PC-3 (cell line): ENCODE measurements at regions not wholly inside any gene's neighbourhood (a gene's known extent, or its start where the extent isn't known, plus 50 kb on each side); places are given as distances from the start of the nearest gene placed in this dataset.

Experiments
- ATAC-seq: fragments of 200-7000 bp; cut with Tn5 transposase; 2 replicates; pipeline ENCODE4 v1.9.1; 2020; ENCODE audit warnings: mild to moderate bottlenecking, moderate library complexity
- BruUV-seq: library from RNA; stranded (reverse); fragments of 400-500 nt; replicated peaks from 2 replicates; lab custom pipeline; 2021; lab: Mats Ljungman, UMichigan
- CTCF ChIA-PET: fragments of 300-600 bp; sonication (Branson Sonifier 250); formaldehyde crosslinking; loops from one replicate; lab custom pipeline; 2022; ENCODE audit warnings: antibody characterized with exemption; lab: Charles Lee
- POLR2A ChIA-PET: fragments of 300-600 bp; sonication (Branson Sonifier 250); formaldehyde crosslinking; loops from one replicate; lab custom pipeline; 2022; ENCODE audit warnings: antibody characterized with exemption; ENCODE audit not compliant: unreplicated experiment; lab: Charles Lee
- DNase-seq: peaks from one replicate; pipeline ENCODE4 v3.0.0-alpha.2; 2015
- H2AFZ ChIP-seq: fragments of 300-600 bp; sonication (generic); 2 replicates; pipeline ENCODE4 v1.6.0; 2016; ENCODE audit warnings: antibody characterized with exemption, low read length
- H3F3A ChIP-seq: fragments of 300-600 bp; sonication (generic); one replicate; pipeline ENCODE4 v1.6.0; 2017; ENCODE audit warnings: antibody characterized with exemption, low read length, control low read depth, mild to moderate bottlenecking; ENCODE audit not compliant: unreplicated experiment
- H3K27ac ChIP-seq: fragments of 300-600 bp; sonication (generic); 2 replicates; pipeline ENCODE4 v1.5.1; 2016; ENCODE audit warnings: mild to moderate bottlenecking, low read length
- H3K27me3 ChIP-seq: fragments of 300-600 bp; sonication (generic); 2 replicates; pipeline ENCODE4 v1.6.1; 2016; ENCODE audit warnings: low read length, mixed read lengths
- H3K36me3 ChIP-seq: fragments of 300-600 bp; sonication (generic); 2 replicates; pipeline ENCODE4 v1.6.1; 2016; ENCODE audit warnings: low read depth, mixed run types, low read length, mixed read lengths
- H3K4me1 ChIP-seq: fragments of 300-600 bp; sonication (generic); 2 replicates; pipeline ENCODE4 v1.5.1; 2016; ENCODE audit warnings: low read length; ENCODE audit not compliant: insufficient read depth
- H3K4me2 ChIP-seq: fragments of 300-600 bp; sonication (generic); 2 replicates; pipeline ENCODE4 v1.6.0; 2016; ENCODE audit warnings: low read length
- H3K4me3 ChIP-seq: fragments of 300-600 bp; sonication (generic); 2 replicates; pipeline ENCODE4 v1.5.1; 2016; ENCODE audit warnings: mild to moderate bottlenecking, low read length, mixed read lengths
- H3K79me2 ChIP-seq: fragments of 300-600 bp; sonication (generic); 2 replicates; pipeline ENCODE4 v1.6.1; 2017; ENCODE audit warnings: low read length, mixed read lengths
- H3K9ac ChIP-seq: fragments of 300-600 bp; sonication (generic); 2 replicates; pipeline ENCODE4 v1.6.0; 2016; ENCODE audit warnings: mild to moderate bottlenecking, low read length
- H3K9me2 ChIP-seq: fragments of 300-600 bp; sonication (generic); replicated peaks from 2 replicates; pipeline ENCODE4 v1.6.1; 2016; ENCODE audit warnings: mixed run types, low read length, mixed read lengths
- H3K9me3 ChIP-seq: fragments of 300-600 bp; sonication (generic); 2 replicates; pipeline ENCODE4 v1.6.1; 2016; ENCODE audit warnings: low read length, mixed read lengths
- H4K20me1 ChIP-seq: fragments of 300-600 bp; sonication (generic); 2 replicates; pipeline ENCODE4 v1.6.1; 2016; ENCODE audit warnings: low read length, mixed read lengths
- CTCF ChIP-seq: fragments of 300-600 bp; sonication (generic); conservative IDR thresholded peaks from 2 replicates; pipeline ENCODE4 v1.5.1; 2017; ENCODE audit warnings: antibody characterized with exemption, low read depth, mild to moderate bottlenecking, low read length
- EZH2 ChIP-seq: fragments of 300-600 bp; sonication (generic); IDR thresholded peaks from one replicate; pipeline ENCODE4 v1.6.1; 2017; ENCODE audit warnings: antibody characterized with exemption, mild to moderate bottlenecking, low read length; ENCODE audit not compliant: unreplicated experiment
- EZH2phosphoT487 ChIP-seq: fragments of 300-600 bp; sonication (generic); IDR thresholded peaks from 2 replicates; pipeline ENCODE4 v1.6.1; 2018; ENCODE audit warnings: mild to moderate bottlenecking, antibody characterized with exemption, low read length, borderline replicate concordance
- intact Hi-C: fragments of 100-400 bp; cut with micrococcal nuclease; formaldehyde crosslinking; loops from 2 replicates; pipeline ENCODE4 v1.9.0; 2023

GRCh38 chr21:41633627-41634026 lies 125.7 kb upstream of the TMPRSS2 start:
- Histone ChIP-seq H3K36me3 (no peaks in the 10 kb centered on the region), H3K27ac (peak overlapping the region; percentile 99), H2AFZ (no peak overlapping the region), H3K4me1 (peaks cover 62% of the 10 kb centered on the region), H3K79me2 (0 out of 2 replicates have a peak, but pooled peaks cover 3% of the 10 kb centered on the region), H3K9ac (peak overlapping the region; percentile 81), H3K4me2 (peak overlapping the region; percentile 52), H3K4me3 (no peak overlapping the region), H3K27me3 (no peaks in the 10 kb centered on the region), H3F3A (peaks cover 25% of the 10 kb centered on the region), H3K9me3 (no peaks in the 10 kb centered on the region), H3K9me2 (no peaks in the 10 kb centered on the region), H4K20me1 (no peaks in the 10 kb centered on the region)
- ChIA-PET CTCF (interaction anchor here (1.0 kb wide), 1 partner anchor 21 kb away, joined by 6 read pairs; no protein-coding TSS in a partner anchor), POLR2A (interaction anchor here (0.6 to 1.4 kb wide), 5 partner anchors 21 to 134 kb away, joined by 3 to 19 read pairs (median 4); partner anchors contain the start of gene RIPK4)
- TF ChIP-seq EZH2 (no peak), EZH2phosphoT487 (no peak), CTCF (no peak)
- no peak for ATAC-seq
- BruUV-seq: no TSS peak
- intact Hi-C loops: loop anchor here (1.0 kb wide), 1 partner anchor 46 kb away; no protein-coding TSS in a partner anchor
- DNase-seq: no peak

GRCh38 chr21:41632748-41633475 lies 125.0 kb upstream of the TMPRSS2 start:
- Histone ChIP-seq H3K27me3 (no peaks in the 10 kb centered on the region), H3K4me3 (no peak overlapping the region), H3K36me3 (no peaks in the 10 kb centered on the region), H4K20me1 (no peaks in the 10 kb centered on the region), H3F3A (peaks cover 25% of the 10 kb centered on the region), H3K27ac (peak overlapping the region; percentile 99), H2AFZ (no peak overlapping the region), H3K4me2 (peak overlapping the region; percentile 73), H3K9ac (peak overlapping the region; percentile 81), H3K4me1 (peaks cover 69% of the 10 kb centered on the region), H3K79me2 (0 out of 2 replicates have a peak, but pooled peaks cover 3% of the 10 kb centered on the region), H3K9me3 (no peaks in the 10 kb centered on the region), H3K9me2 (no peaks in the 10 kb centered on the region)
- TF ChIP-seq EZH2 (no peak), CTCF (no peak), EZH2phosphoT487 (no peak)
- DNase-seq: peak; percentile 26
- ATAC-seq: no peak
- no TSS peak for BruUV-seq
- intact Hi-C loops: no loop called here
- CTCF ChIA-PET: interaction anchor here (1.0 kb wide), 1 partner anchor 45 kb away, joined by 3 read pairs; no protein-coding TSS in a partner anchor
- POLR2A ChIA-PET: interaction anchor here (0.6 to 1.6 kb wide), 3 partner anchors 9 to 46 kb away, joined by 6 to 13 read pairs (median 6); no protein-coding TSS in a partner anchor
